OCI-LY7 (cell line): ENCODE measurements at regions not wholly inside any gene's neighbourhood (a gene's known extent, or its start where the extent isn't known, plus 50 kb on each side); places are given as distances from the start of the nearest gene placed in this dataset.

Source experiments
- BruUV-seq: library from RNA; stranded (reverse); fragments of 400-500 nt; replicated peaks from 2 replicates; lab custom pipeline; 2021; lab: Mats Ljungman, UMichigan
- CTCF ChIA-PET: fragments of 300-600 bp; sonication (Branson Sonifier 250); formaldehyde crosslinking; loops from one replicate; lab custom pipeline; 2022; ENCODE audit warnings: antibody characterized with exemption; ENCODE audit not compliant: unreplicated experiment; lab: Charles Lee
- POLR2A ChIA-PET: fragments of 300-600 bp; sonication (Branson Sonifier 250); formaldehyde crosslinking; loops from one replicate; lab custom pipeline; 2022; ENCODE audit warnings: antibody characterized with exemption; lab: Charles Lee
- DNase-seq: peaks from one replicate; pipeline ENCODE4 v3.0.0-alpha.2; 2015; ENCODE audit warnings: low spot score
- H2AFZ ChIP-seq: fragments of 200-600 bp; sonication (generic), shearing (Covaris generic); 2 replicates; pipeline ENCODE4 v1.6.1; 2014; ENCODE audit warnings: mild to moderate bottlenecking, antibody characterized with exemption, low read length, moderate library complexity
- H3K27ac ChIP-seq: fragments of 200-600 bp; sonication (generic); 2 replicates; pipeline ENCODE4 v1.5.1; 2014; ENCODE audit warnings: mixed run types, low read depth, mild to moderate bottlenecking, moderate library complexity, low read length, inconsistent platforms; ENCODE audit not compliant: poor library complexity, severe bottlenecking
- H3K36me3 ChIP-seq: fragments of 200-600 bp; sonication (generic); 2 replicates; pipeline ENCODE4 v1.6.1; 2014; ENCODE audit warnings: mild to moderate bottlenecking, antibody characterized with exemption, low read length, moderate library complexity, mixed read lengths; ENCODE audit not compliant: insufficient read depth
- H3K4me1 ChIP-seq: fragments of 200-600 bp; sonication (generic); 2 replicates; pipeline ENCODE4 v1.5.1; 2014; ENCODE audit warnings: mild to moderate bottlenecking, low read length; ENCODE audit not compliant: insufficient read depth, poor library complexity, severe bottlenecking
- H3K4me2 ChIP-seq: fragments of 200-600 bp; sonication (generic); 2 replicates; pipeline ENCODE4 v1.6.1; 2014; ENCODE audit warnings: mild to moderate bottlenecking, low read length
- H3K4me3 ChIP-seq: fragments of 200-600 bp; sonication (generic); 2 replicates; pipeline ENCODE4 v1.5.1; 2014; ENCODE audit warnings: mild to moderate bottlenecking, low read depth, low read length; ENCODE audit not compliant: poor library complexity, severe bottlenecking
- H3K79me2 ChIP-seq: fragments of 200-600 bp; sonication (generic); 2 replicates; pipeline ENCODE4 v1.6.1; 2016; ENCODE audit warnings: low read depth, mild to moderate bottlenecking, low read length, moderate library complexity, mixed read lengths; ENCODE audit not compliant: insufficient read depth
- H3K9me2 ChIP-seq: fragments of 200-600 bp; sonication (generic); 2 replicates; pipeline ENCODE4 v1.6.1; 2016; ENCODE audit warnings: mild to moderate bottlenecking, low read length, mixed read lengths; ENCODE audit not compliant: insufficient read depth
- H3K9me3 ChIP-seq: fragments of 200-600 bp; sonication (generic); 2 replicates; pipeline ENCODE4 v1.6.1; 2014; ENCODE audit warnings: mild to moderate bottlenecking, mixed run types, low read length, mixed read lengths
- H4K20me1 ChIP-seq: fragments of 200-600 bp; sonication (generic); 2 replicates; pipeline ENCODE4 v1.6.1; 2014; ENCODE audit warnings: mild to moderate bottlenecking, antibody characterized with exemption, low read length, moderate library complexity, mixed read lengths; ENCODE audit not compliant: insufficient read depth
- CTCF ChIP-seq: fragments of 200-600 bp; sonication (generic); conservative IDR thresholded peaks from 2 replicates; pipeline ENCODE4 v1.5.1; 2014; ENCODE audit warnings: mild to moderate bottlenecking, antibody characterized with exemption, low read length, moderate library complexity, mixed read lengths
- EZH2phosphoT487 ChIP-seq: fragments of 200-600 bp; sonication (generic); IDR thresholded peaks from 2 replicates; pipeline ENCODE4 v1.6.1; 2018; ENCODE audit warnings: low read depth, borderline replicate concordance, mild to moderate bottlenecking, mixed run types, antibody characterized with exemption, low read length, moderate library complexity, mixed read lengths
- intact Hi-C: fragments of 100-400 bp; cut with micrococcal nuclease; formaldehyde crosslinking; loops from one replicate; pipeline ENCODE4 v1.10.0; 2022; ENCODE audit not compliant: unreplicated experiment

DNA sequence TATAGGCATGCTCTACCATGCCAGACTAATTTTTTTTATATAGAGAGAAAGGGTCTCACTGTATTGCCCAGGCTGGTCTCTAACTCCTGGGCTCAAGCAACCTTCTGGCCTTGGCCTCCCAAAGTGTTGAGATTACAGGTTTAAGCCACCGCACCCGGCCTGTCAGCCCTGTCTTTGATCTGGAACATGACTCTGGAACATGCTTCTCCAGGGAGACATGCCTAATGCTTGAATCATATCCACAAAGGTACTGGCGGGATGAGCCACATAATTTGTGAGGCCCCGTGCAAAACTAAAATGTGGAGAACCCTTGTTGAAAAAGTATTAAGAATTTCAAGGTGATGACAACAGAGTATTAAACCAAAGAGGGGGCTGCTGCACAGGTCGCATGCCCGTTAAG, 282.8 kb downstream of the ARHGAP12 start:
- Histone ChIP-seq H3K9me3 (no peaks in the 10 kb centered on the region), H4K20me1 (no peaks in the 10 kb centered on the region), H2AFZ (no peak overlapping the region), H3K36me3 (no peaks in the 10 kb centered on the region), H3K4me1 (no peaks in the 10 kb centered on the region), H3K9me2 (no peaks in the 10 kb centered on the region), H3K4me2 (no peak overlapping the region), H3K4me3 (no peak overlapping the region), H3K79me2 (no peaks in the 10 kb centered on the region), H3K27ac (no peak overlapping the region)
- TF ChIP-seq CTCF (no peak), EZH2phosphoT487 (no peak)
- no peak for DNase-seq
- no TSS peak for BruUV-seq
- POLR2A ChIA-PET, result interaction anchor here (1.0 kb wide), 1 partner anchor 10 kb away, joined by 4 read pairs; no protein-coding TSS in a partner anchor
- CTCF ChIA-PET, result no interaction called here
- intact Hi-C loops, result no loop called here

GRCh38 chr10:31644931-31645633, 283.5 kb downstream of the ARHGAP12 start:
- H3K4me2 ChIP-seq, result no peak overlapping the region
- no TSS peak for BruUV-seq
- no peak overlapping the region for H3K4me3 ChIP-seq
- intact Hi-C loops, result no loop called here
- no peaks in the 10 kb centered on the region for H3K79me2 ChIP-seq
- TF ChIP-seq EZH2phosphoT487 (no peak), CTCF (no peak)
- no peaks in the 10 kb centered on the region for H3K36me3 ChIP-seq
- no peaks in the 10 kb centered on the region for H4K20me1 ChIP-seq
- H3K9me2 ChIP-seq, result no peaks in the 10 kb centered on the region
- H3K4me1 ChIP-seq, result no peaks in the 10 kb centered on the region
- no peak overlapping the region for H2AFZ ChIP-seq
- H3K9me3 ChIP-seq, result no peaks in the 10 kb centered on the region
- DNase-seq, result no peak
- H3K27ac ChIP-seq, result no peak overlapping the region
- POLR2A ChIA-PET, result interaction anchor here (1.0 kb wide), 1 partner anchor 9 kb away, joined by 4 read pairs; no protein-coding TSS in a partner anchor
- CTCF ChIA-PET, result no interaction called here

GRCh38 chr10:31642281-31642680, 286.4 kb downstream of the ARHGAP12 start:
- CTCF ChIA-PET, result no interaction called here
- Histone ChIP-seq H3K9me3 (no peaks in the 10 kb centered on the region), H3K4me1 (no peaks in the 10 kb centered on the region), H3K4me2 (no peak overlapping the region), H3K4me3 (no peak overlapping the region), H3K36me3 (no peaks in the 10 kb centered on the region), H3K79me2 (no peaks in the 10 kb centered on the region), H3K27ac (no peak overlapping the region), H3K9me2 (no peaks in the 10 kb centered on the region), H2AFZ (no peak overlapping the region), H4K20me1 (no peaks in the 10 kb centered on the region)
- TF ChIP-seq EZH2phosphoT487, result no peak
- TF ChIP-seq CTCF, result no peak
- intact Hi-C loops, result no loop called here
- DNase-seq, result no peak
- no TSS peak for BruUV-seq
- POLR2A ChIA-PET, result no interaction called here
